HAP-1 (cell line): ENCODE measurements at regions not wholly inside any gene's neighbourhood (a gene's known extent, or its start where the extent isn't known, plus 50 kb on each side); places are given as distances from the start of the nearest gene placed in this dataset.
"Not testable (repeated sequence)": the region's sequence is repeated elsewhere in the genome, so short reads cannot be mapped to it uniquely, and the experiment has no call there.

Experiments
- DNase-seq, 2 experiments: peaks; one replicate each; pipeline ENCODE4 v3.0.0-alpha.2; 2016 to 2020; ENCODE audit warnings: low spot score in 2 of 2
- H3K27me3 ChIP-seq: fragments of 250-450 bp; sonication (Bioruptor Pico); 2 replicates; pipeline ENCODE4 v1.5.1; 2020; ENCODE audit warnings: low read depth, mild to moderate bottlenecking, moderate library complexity
- H3K36me3 ChIP-seq: fragments of 250-450 bp; sonication (Bioruptor Pico); replicated peaks from 2 replicates; pipeline ENCODE4 v1.5.1; 2020; ENCODE audit warnings: mild to moderate bottlenecking
- H3K4me1 ChIP-seq: fragments of 250-450 bp; sonication (Bioruptor Pico); 2 replicates; pipeline ENCODE4 v1.5.1; 2020; ENCODE audit warnings: mild to moderate bottlenecking
- H3K4me3 ChIP-seq: fragments of 250-450 bp; sonication (Bioruptor Pico); 2 replicates; pipeline ENCODE4 v1.5.1; 2020; ENCODE audit warnings: mild to moderate bottlenecking, moderate library complexity
- H3K9me3 ChIP-seq: fragments of 250-450 bp; sonication (Bioruptor Pico); 2 replicates; pipeline ENCODE4 v1.5.1; 2020; ENCODE audit warnings: mild to moderate bottlenecking, moderate library complexity
- in situ Hi-C: fragments of 300-500 bp; cut with MboI; formaldehyde crosslinking; loops from 3 replicates; pipeline ENCODE4 v1.14.3; 2020; ENCODE audit warnings: low sequenced_read_pairs, inconsistent platforms, mixed read lengths

- no peak for DNase-seq
Observed at GRCh38 chr4:120225527-120225926, 158.9 kb upstream of the MAD2L1 start.

DNA sequence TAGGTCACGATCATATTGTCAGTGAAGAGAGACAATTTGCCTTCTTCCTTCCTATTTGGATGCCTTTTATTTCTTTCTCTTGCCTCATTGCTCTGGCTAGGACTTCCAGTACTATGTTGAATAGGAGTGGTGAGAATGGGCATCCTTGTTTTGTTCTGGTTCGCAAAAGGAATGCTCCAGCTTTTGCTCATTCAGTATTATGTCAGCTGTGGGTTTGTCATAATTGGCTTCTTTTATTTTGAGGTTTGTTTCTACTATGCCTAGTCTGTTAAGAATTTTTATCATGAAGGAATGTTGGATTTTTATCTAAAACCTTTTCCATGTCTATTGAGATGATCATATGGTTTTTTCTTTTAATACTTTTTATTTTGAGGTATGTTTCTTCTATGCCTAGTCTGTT is 152.3 kb upstream of the MAD2L1 start:
- in situ Hi-C loops = no loop called here
- Histone ChIP-seq H3K27me3 (no peaks in the 10 kb centered on the region), H3K9me3 (no peaks in the 10 kb centered on the region), H3K36me3 (no peaks in the 10 kb centered on the region), H3K4me1 (no peaks in the 10 kb centered on the region), H3K4me3 (no peak overlapping the region)
- DNase-seq = no peak

More at GRCh38 chr4:120225527-120225926, 158.9 kb upstream of the MAD2L1 start:
- Histone ChIP-seq H3K4me3 (no peak overlapping the region), H3K9me3 (no peaks in the 10 kb centered on the region), H3K4me1 (no peaks in the 10 kb centered on the region), H3K36me3 (no peaks in the 10 kb centered on the region), H3K27me3 (no peaks in the 10 kb centered on the region; the same call in 1 of the 2 replicates)
- in situ Hi-C loops = no loop called here

DNA sequence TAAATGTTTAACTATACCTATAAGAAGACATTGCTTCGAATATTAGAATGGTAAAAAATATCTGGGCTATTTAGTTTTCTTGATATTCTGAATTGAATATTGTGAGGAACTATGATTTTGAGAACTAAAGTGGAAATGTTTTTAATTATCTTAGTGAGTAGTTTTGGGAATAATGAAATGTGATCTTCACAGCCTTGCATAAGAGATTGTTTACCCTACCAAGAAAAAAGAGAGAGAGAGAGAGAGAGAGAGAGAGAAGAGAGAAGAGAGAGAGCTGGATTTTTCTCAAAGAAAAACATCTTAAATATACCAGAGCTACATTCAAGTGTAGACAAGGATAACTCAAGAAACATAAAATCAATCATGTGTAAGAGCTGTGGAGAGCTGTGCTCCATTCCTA is 148.7 kb upstream of the MAD2L1 start:
- in situ Hi-C loops = no loop called here
- H3K4me3 ChIP-seq = no peak overlapping the region
- no peaks in the 10 kb centered on the region for H3K9me3 ChIP-seq
- H3K4me1 ChIP-seq = no peaks in the 10 kb centered on the region
- no peak for DNase-seq
- no peaks in the 10 kb centered on the region for H3K36me3 ChIP-seq
- H3K27me3 ChIP-seq = no peaks in the 10 kb centered on the region; the same call in 1 of the 2 replicates

DNA sequence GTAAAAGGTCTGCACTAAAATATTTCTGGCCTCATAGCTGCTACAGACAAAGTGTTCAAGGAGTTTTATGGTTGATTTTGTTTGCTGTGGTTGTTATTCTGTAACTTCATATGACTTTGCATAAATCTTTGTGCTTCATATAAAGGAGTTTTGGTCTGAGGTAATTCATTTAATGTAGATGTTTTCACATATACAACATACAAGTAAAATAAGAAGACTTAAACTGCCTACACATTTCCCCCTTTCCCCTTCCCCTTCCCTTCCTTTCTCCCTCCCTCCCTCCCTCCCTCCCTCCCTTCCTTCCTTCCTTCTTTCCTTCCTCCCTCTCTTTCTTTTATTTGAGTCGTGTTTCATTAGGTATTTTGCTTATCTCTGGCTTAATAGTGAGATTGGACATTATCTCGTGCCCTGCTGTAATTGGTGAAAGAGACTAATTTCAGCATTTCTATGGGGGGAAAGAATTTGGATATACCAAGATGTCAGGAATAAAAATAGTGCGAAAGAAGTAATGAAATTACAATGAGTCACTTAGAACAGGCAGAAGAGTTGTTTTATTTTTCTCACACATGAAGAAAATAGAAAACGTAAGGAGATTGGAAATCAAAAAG is 144.9 kb upstream of the MAD2L1 start:
- Histone ChIP-seq H3K9me3 (no peaks in the 10 kb centered on the region), H3K4me1 (no peaks in the 10 kb centered on the region; the same call in 1 of the 2 replicates), H3K27me3 (no peaks in the 10 kb centered on the region; the same call in 1 of the 2 replicates), H3K36me3 (no peaks in the 10 kb centered on the region), H3K4me3 (no peak overlapping the region)
- DNase-seq = no peak
- in situ Hi-C loops = no loop called here

DNA sequence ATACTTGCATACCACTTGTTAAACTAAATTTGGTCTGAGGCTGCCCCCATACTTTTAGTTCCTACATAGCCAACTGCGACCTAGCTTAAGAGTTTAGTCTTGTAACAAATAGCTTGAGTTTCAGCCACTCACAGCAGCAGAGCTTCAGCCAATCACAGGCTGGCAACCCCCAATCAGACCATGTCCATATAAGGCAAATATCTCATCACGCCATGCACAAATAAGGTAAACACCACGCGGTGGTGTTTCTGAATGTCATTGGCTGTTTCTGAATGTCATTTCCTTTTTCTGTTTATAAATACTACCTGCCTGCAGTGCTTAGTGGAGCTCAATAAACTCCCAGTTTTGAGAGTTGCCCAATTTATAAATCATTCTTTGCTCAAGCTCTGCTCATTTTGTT is 143.1 kb upstream of the MAD2L1 start:
- in situ Hi-C loops = no loop called here
- no peak for DNase-seq
- no peak overlapping the region for H3K4me3 ChIP-seq
- H3K27me3 ChIP-seq = no peaks in the 10 kb centered on the region; the same call in 1 of the 2 replicates
- no peaks in the 10 kb centered on the region for H3K9me3 ChIP-seq
- no peaks in the 10 kb centered on the region for H3K36me3 ChIP-seq
- no peaks in the 10 kb centered on the region; the same call in 1 of the 2 replicates for H3K4me1 ChIP-seq

DNA sequence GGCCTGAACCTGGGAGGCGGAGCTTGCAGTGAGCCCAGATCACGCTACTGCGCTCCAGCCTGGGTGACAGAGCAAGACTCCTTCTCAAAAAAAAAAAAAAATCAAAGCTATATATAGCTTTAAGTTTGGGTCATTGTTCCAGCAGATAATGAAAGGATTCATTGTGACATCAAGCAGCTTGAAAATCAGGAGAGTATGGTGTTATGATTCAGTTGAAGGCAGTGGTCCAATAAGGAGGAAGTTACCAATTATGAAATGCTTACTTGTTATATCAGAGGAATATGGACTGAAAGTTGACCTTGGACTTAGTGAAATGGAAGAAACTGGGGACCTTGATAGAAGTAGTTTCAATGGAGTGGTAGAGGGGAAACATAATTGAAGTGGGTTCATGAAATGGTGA is 140.4 kb upstream of the MAD2L1 start:
- H3K4me3 ChIP-seq = no peak overlapping the region
- H3K9me3 ChIP-seq = no peaks in the 10 kb centered on the region
- DNase-seq = no peak
- H3K36me3 ChIP-seq = no peaks in the 10 kb centered on the region
- no peaks in the 10 kb centered on the region; the same call in 1 of the 2 replicates for H3K27me3 ChIP-seq
- in situ Hi-C loops = no loop called here
- H3K4me1 ChIP-seq = no peaks in the 10 kb centered on the region; the same call in 1 of the 2 replicates

GRCh38 chr4:120202222-120202621 is 135.6 kb upstream of the MAD2L1 start:
- Histone ChIP-seq H3K4me1 (peaks cover 7% of the 10 kb centered on the region), H3K36me3 (no peaks in the 10 kb centered on the region), H3K27me3 (no peaks in the 10 kb centered on the region), H3K4me3 (no peak overlapping the region), H3K9me3 (no peaks in the 10 kb centered on the region)
- DNase-seq = no peak
- in situ Hi-C loops = no loop called here

- H3K36me3 ChIP-seq, in situ Hi-C loops, H3K4me1 ChIP-seq, H3K27me3 ChIP-seq, H3K9me3 ChIP-seq, H3K4me3 ChIP-seq: not testable (repeated sequence)
- DNase-seq = peak in 1 of 2 experiments; percentile 35
Observed at GRCh38 chr4:120200573-120201110, 134.0 kb upstream of the MAD2L1 start.

DNA sequence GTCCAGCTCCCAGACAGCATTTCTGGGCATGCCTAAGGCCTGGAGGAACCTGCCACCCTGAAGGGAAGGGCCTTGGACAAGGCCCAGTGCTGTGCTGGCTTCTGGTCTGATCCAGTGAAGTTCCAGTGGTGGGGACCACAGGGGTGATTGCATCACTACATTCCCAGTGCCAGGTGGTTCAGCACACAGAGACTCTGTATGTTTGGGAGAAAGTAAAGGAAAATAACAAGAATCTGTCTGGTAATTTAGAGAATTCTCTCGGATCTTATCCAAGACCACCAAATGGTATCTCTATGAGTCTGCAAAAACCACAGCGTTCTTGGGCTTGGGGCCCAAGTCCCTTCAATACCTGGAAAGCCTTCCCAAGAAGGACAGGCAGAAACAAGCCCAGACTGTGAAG is 131.8 kb upstream of the MAD2L1 start:
- DNase-seq = no peak
- no peaks in the 10 kb centered on the region for H3K27me3 ChIP-seq
- no peaks in the 10 kb centered on the region for H3K36me3 ChIP-seq
- H3K4me3 ChIP-seq = no peak overlapping the region
- in situ Hi-C loops = no loop called here
- peaks cover 7% of the 10 kb centered on the region for H3K4me1 ChIP-seq
- H3K9me3 ChIP-seq = no peaks in the 10 kb centered on the region

GRCh38 chr4:120177603-120178002 is 111.0 kb upstream of the MAD2L1 start:
- no peak for DNase-seq
- Histone ChIP-seq H3K9me3 (no peaks in the 10 kb centered on the region), H3K4me3 (no peak overlapping the region), H3K36me3 (no peaks in the 10 kb centered on the region), H3K27me3 (0 out of 2 replicates have a peak, but pooled peaks cover 3% of the 10 kb centered on the region), H3K4me1 (no peaks in the 10 kb centered on the region)
- in situ Hi-C loops = no loop called here

GRCh38 chr4:120175272-120175671 is 108.6 kb upstream of the MAD2L1 start:
- 0 out of 2 replicates have a peak, but pooled peaks cover 3% of the 10 kb centered on the region for H3K27me3 ChIP-seq
- H3K4me1 ChIP-seq = no peaks in the 10 kb centered on the region
- no peak overlapping the region for H3K4me3 ChIP-seq
- no peaks in the 10 kb centered on the region for H3K36me3 ChIP-seq
- DNase-seq = no peak
- in situ Hi-C loops = no loop called here
- H3K9me3 ChIP-seq = no peaks in the 10 kb centered on the region

- Histone ChIP-seq H3K27me3 (no peaks in the 10 kb centered on the region), H3K4me3 (no peak overlapping the region), H3K4me1 (peaks cover 16% of the 10 kb centered on the region), H3K36me3 (no peaks in the 10 kb centered on the region), H3K9me3 (no peaks in the 10 kb centered on the region)
- no peak for DNase-seq
- in situ Hi-C loops = loop anchor here (25.0 kb wide), 1 partner anchor 923 kb away; no protein-coding TSS in a partner anchor
Observed at GRCh38 chr4:120163895-120164294, 97.2 kb upstream of the MAD2L1 start.

DNA sequence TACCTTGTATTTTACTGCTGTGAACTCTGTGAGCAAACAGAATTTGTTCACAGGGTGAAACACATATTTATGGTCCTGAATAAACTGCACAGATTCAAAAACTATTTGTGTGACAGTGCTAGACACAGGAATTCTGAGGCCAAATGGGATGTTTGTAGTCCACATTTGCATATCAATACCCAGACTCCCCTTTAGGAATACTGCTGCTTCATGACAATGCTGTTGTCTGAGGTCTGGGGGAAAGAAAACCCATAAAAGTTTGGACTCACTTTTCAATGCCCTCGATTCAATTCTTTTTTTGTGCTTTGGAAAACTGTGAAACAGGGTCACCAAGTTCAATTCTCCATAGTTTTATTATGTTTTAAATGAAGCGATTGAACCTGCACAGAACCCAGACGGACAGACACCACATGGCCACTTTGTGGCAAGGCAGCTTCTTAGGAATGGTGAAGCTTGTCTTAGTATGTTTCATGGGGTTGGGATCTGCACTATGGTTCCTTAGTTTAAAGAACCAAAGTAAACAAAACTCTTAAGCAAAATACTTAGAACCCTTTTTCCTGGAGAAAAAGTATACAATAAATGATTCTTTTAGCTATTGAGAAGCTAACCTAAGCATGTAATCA is 92.3 kb upstream of the MAD2L1 start:
- DNase-seq = peak; percentile 35 to 89
- Histone ChIP-seq H3K4me1 (peaks cover 11% of the 10 kb centered on the region), H3K36me3 (no peaks in the 10 kb centered on the region), H3K9me3 (no peaks in the 10 kb centered on the region), H3K27me3 (no peaks in the 10 kb centered on the region), H3K4me3 (no peak overlapping the region)
- in situ Hi-C loops = loop anchor here (25.0 kb wide), 1 partner anchor 928 kb away; no protein-coding TSS in a partner anchor

DNA sequence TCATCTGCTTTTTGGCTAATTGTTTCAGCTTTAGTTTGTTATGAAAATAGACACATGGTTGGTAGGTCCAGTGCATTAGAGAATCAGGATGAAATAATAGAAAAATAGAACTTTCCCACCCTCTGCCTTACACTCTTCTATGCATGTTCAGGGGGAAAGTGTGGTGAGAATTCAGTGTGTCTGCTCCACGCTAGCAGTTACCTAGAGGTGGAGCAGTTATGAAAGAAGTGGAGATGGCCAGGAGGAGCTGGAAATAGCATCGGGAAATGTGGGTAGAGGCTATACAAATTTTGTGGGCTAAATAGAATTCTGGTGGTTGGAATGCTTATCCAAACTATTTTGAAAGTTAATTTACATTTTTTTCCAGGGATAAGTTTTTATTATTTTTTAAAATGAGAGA is 91.4 kb upstream of the MAD2L1 start:
- in situ Hi-C loops = loop anchor here (25.0 kb wide), 1 partner anchor 929 kb away; no protein-coding TSS in a partner anchor
- Histone ChIP-seq H3K4me1 (peaks cover 11% of the 10 kb centered on the region), H3K36me3 (no peaks in the 10 kb centered on the region)

More for the DNA sequence above, 91.4 kb upstream of the MAD2L1 start:
- no peaks in the 10 kb centered on the region for H3K9me3 ChIP-seq
- no peaks in the 10 kb centered on the region for H3K27me3 ChIP-seq
- no peak overlapping the region for H3K4me3 ChIP-seq
- DNase-seq = no peak
